KMS-11 (cell line): ENCODE measurements at regions not wholly inside any gene's neighbourhood (a gene's known extent, or its start where the extent isn't known, plus 50 kb on each side); places are given as distances from the start of the nearest gene placed in this dataset.

Source experiments
- H2AFZ ChIP-seq: fragments of 200-600 bp; sonication (generic); 2 replicates; pipeline ENCODE4 v1.6.1; 2016; ENCODE audit warnings: antibody characterized with exemption, mixed run types, low read depth
- H3K27ac ChIP-seq: fragments of 200-600 bp; sonication (generic); 2 replicates; pipeline ENCODE4 v1.6.1; 2016; ENCODE audit warnings: mild to moderate bottlenecking, mixed run types
- H3K27me3 ChIP-seq: fragments of 200-600 bp; sonication (generic); 2 replicates; pipeline ENCODE4 v1.6.1; 2017; ENCODE audit warnings: mild to moderate bottlenecking, low read depth, mixed run types, moderate library complexity; ENCODE audit not compliant: insufficient read depth
- H3K36me3 ChIP-seq: fragments of 200-600 bp; sonication (generic); 2 replicates; pipeline ENCODE4 v1.6.1; 2017; ENCODE audit warnings: mild to moderate bottlenecking, mixed run types; ENCODE audit not compliant: insufficient read depth
- H3K4me1 ChIP-seq: fragments of 200-600 bp; sonication (generic); 2 replicates; pipeline ENCODE4 v1.6.1; 2016; ENCODE audit warnings: mild to moderate bottlenecking, low read depth, mixed run types; ENCODE audit not compliant: poor library complexity, severe bottlenecking
- H3K4me2 ChIP-seq: fragments of 200-600 bp; sonication (generic); 2 replicates; pipeline ENCODE4 v1.7.0; 2016; ENCODE audit warnings: mild to moderate bottlenecking, mixed run types
- H3K4me3 ChIP-seq: fragments of 200-600 bp; sonication (generic); IDR thresholded peaks from 2 replicates; pipeline ENCODE4 v1.6.1; 2017; ENCODE audit warnings: low read depth, low read length, mixed read lengths; ENCODE audit not compliant: insufficient read depth
- H3K79me2 ChIP-seq: fragments of 200-600 bp; sonication (generic); 2 replicates; pipeline ENCODE4 v1.6.1; 2016; ENCODE audit warnings: low read depth, mixed run types; ENCODE audit not compliant: insufficient read depth
- H3K9ac ChIP-seq: fragments of 200-600 bp; sonication (generic); 2 replicates; pipeline ENCODE4 v1.6.1; 2016; ENCODE audit warnings: mild to moderate bottlenecking, mixed run types
- H4K20me1 ChIP-seq: fragments of 200-600 bp; sonication (generic); 2 replicates; pipeline ENCODE4 v1.6.1; 2016; ENCODE audit warnings: mild to moderate bottlenecking, mixed run types; ENCODE audit not compliant: insufficient read depth
- TF ChIP-seq, protein P1 (sequence below): fragments of 200-600 bp; sonication (generic); conservative IDR thresholded peaks from 2 replicates; pipeline ENCODE4 v1.6.1; 2017; ENCODE audit warnings: low read depth, mild to moderate bottlenecking, antibody characterized with exemption, low read length, moderate library complexity, mixed read lengths

DNA sequence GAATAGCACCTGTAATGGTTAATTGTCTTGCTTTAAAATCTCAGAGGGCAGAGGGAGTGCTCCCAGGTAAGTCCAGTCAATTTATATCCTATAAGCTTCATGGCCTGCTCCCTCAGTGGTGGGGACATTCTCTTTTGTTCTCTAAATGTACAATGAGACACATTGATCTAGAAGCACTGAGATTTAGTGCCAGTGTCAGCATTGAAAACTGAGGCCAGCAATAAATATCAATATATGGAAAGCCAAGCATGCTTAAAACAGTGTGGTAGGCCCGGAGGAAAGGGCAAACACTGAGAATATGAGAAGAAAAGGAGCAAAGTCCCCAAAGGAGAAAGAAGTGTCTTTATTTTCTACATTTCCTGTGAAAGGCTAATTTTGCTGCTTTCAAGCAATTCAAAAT lies 68.4 kb upstream of the CCN2 start:
- no peaks in the 10 kb centered on the region for H3K36me3 ChIP-seq
- no peak overlapping the region for H3K4me2 ChIP-seq
- no peak overlapping the region for H3K4me3 ChIP-seq
- H3K79me2 ChIP-seq, result no peaks in the 10 kb centered on the region
- H4K20me1 ChIP-seq, result no peaks in the 10 kb centered on the region
- H2AFZ ChIP-seq, result no peak overlapping the region
- TF ChIP-seq, protein P1, sequence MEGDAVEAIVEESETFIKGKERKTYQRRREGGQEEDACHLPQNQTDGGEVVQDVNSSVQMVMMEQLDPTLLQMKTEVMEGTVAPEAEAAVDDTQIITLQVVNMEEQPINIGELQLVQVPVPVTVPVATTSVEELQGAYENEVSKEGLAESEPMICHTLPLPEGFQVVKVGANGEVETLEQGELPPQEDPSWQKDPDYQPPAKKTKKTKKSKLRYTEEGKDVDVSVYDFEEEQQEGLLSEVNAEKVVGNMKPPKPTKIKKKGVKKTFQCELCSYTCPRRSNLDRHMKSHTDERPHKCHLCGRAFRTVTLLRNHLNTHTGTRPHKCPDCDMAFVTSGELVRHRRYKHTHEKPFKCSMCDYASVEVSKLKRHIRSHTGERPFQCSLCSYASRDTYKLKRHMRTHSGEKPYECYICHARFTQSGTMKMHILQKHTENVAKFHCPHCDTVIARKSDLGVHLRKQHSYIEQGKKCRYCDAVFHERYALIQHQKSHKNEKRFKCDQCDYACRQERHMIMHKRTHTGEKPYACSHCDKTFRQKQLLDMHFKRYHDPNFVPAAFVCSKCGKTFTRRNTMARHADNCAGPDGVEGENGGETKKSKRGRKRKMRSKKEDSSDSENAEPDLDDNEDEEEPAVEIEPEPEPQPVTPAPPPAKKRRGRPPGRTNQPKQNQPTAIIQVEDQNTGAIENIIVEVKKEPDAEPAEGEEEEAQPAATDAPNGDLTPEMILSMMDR, result no peak
- H3K27me3 ChIP-seq, result no peaks in the 10 kb centered on the region
- no peak overlapping the region for H3K27ac ChIP-seq
- H3K4me1 ChIP-seq, result no peaks in the 10 kb centered on the region
- no peak overlapping the region for H3K9ac ChIP-seq

DNA sequence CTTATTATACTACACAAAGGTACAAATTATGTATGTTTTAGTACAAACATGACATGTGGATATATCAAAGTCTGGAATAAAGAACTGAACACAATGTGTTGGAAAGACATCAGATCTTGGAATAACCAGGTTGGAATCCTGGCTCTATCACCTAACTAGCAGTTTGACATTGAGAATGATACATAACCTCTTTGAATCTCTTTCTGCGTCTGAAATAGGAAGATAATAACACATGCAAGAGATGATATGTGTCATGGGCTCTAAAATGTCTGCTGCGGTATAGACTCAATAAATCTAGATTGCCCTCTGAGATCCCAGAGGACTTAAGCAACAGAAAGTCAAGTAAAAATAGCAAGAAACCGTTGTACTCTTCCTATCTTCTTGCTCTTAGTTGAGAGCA lies 66.8 kb upstream of the CCN2 start:
- Histone ChIP-seq H3K4me2 (no peak overlapping the region), H3K79me2 (no peaks in the 10 kb centered on the region), H3K27me3 (no peaks in the 10 kb centered on the region), H3K9ac (no peak overlapping the region), H4K20me1 (no peaks in the 10 kb centered on the region), H3K27ac (no peak overlapping the region), H3K4me3 (no peak overlapping the region), H3K36me3 (no peaks in the 10 kb centered on the region), H2AFZ (no peak overlapping the region), H3K4me1 (no peaks in the 10 kb centered on the region)
- TF ChIP-seq, protein P1, result no peak

DNA sequence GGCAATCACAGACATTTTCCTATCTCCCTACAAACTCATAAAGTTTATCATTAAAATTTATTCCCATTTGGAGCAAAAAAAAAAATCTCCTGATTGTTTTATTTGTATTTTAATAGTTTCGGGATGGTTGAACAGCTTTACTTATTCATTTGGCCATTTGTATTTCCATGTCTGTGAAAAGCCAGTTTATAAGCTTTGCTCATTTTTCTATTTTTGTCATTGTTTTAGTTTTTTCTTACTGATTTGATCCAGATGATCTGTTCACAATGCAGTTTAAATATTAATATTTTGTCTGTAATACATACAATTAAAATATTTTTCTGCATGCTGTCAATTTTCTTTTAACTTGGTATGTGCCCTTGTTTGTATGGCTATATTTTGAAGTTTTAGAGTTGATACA lies 65.2 kb upstream of the CCN2 start:
- Histone ChIP-seq H3K27ac (no peak overlapping the region), H3K4me2 (no peak overlapping the region), H2AFZ (no peak overlapping the region), H4K20me1 (no peaks in the 10 kb centered on the region), H3K4me3 (no peak overlapping the region), H3K36me3 (no peaks in the 10 kb centered on the region), H3K9ac (no peak overlapping the region), H3K27me3 (no peaks in the 10 kb centered on the region), H3K4me1 (no peaks in the 10 kb centered on the region), H3K79me2 (no peaks in the 10 kb centered on the region)
- TF ChIP-seq, protein P1, result no peak

DNA sequence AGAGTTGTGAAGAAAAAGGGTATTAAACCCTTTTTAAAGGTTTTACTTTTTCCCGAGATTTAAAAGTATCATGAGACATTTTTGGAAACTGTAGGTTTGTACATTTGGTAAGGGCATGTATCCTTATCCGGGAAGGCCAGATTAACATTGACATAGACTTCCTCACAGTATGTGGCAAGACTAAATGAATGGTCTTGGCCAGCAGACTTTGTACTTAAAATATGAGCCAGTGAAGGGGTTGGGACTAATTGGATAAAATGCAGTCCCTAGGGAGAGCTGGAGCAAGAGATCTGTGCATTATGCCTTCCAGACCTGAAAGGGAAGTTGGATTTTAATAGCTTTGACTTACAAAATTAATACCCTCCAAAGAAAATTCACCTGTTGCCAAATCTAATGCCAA lies 60.4 kb upstream of the CCN2 start:
- Histone ChIP-seq H2AFZ (no peak overlapping the region), H3K4me1 (no peaks in the 10 kb centered on the region), H3K36me3 (no peaks in the 10 kb centered on the region), H3K27me3 (no peaks in the 10 kb centered on the region), H3K27ac (no peak overlapping the region), H4K20me1 (no peaks in the 10 kb centered on the region), H3K79me2 (no peaks in the 10 kb centered on the region), H3K9ac (no peak overlapping the region), H3K4me3 (no peak overlapping the region), H3K4me2 (no peak overlapping the region)
- TF ChIP-seq, protein P1, result no peak

DNA sequence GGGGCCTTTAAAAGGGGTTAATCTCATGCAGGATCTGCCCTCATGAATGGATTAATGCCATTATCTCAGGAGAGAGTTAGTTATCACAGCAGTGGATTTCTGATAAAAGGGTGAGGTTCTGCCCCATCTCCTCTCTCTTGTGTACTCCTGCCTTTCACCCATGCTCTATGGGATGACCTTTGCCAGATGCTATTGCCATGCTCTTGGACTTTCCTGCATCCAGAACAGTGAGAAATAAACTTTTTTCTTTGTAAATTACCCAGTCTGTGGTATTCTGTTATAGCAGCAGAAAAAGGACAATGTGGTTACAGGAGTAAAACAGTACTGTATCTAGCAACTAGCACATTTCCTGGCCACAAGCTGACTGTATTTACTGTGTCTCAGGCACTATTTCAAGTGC lies 58.0 kb upstream of the CCN2 start:
- Histone ChIP-seq H3K4me2 (no peak overlapping the region), H3K27ac (no peak overlapping the region), H3K36me3 (no peaks in the 10 kb centered on the region), H3K9ac (no peak overlapping the region), H3K27me3 (no peaks in the 10 kb centered on the region), H3K4me3 (no peak overlapping the region), H2AFZ (no peak overlapping the region), H3K79me2 (no peaks in the 10 kb centered on the region), H4K20me1 (no peaks in the 10 kb centered on the region), H3K4me1 (no peaks in the 10 kb centered on the region)
- TF ChIP-seq, protein P1, result no peak
